Left lung (tissue), 4 donors: ENCODE measurements at regions not wholly inside any gene's neighbourhood (a gene's known extent, or its start where the extent isn't known, plus 50 kb on each side); places are given as distances from the start of the nearest gene placed in this dataset.

Experiments
- ATAC-seq: fragments of 200-7000 bp; cut with Tn5 transposase; one replicate; pipeline ENCODE4 v1.9.1; 2020; ENCODE audit warnings: moderate library complexity
- DNase-seq, 4 donors: peaks; one replicate each; pipeline ENCODE4 v3.0.0-alpha.2; 2013 to 2020
- H3K27ac ChIP-seq, 2 donors: fragments of 200-600 bp; sonication (generic) in 1 of 2; one replicate each; pipeline versions ENCODE4 v1.5.0 to v1.8.0; 2020 to 2021
- H3K27me3 ChIP-seq, 2 donors: fragments of 200-600 bp; sonication (generic) in 1 of 2; one replicate each; pipeline versions ENCODE4 v1.5.0 to v1.8.0; 2020 to 2021
- H3K36me3 ChIP-seq, 2 donors: fragments of 200-600 bp; sonication (generic) in 1 of 2; one replicate each; pipeline versions ENCODE4 v1.5.0 to v1.8.0; 2020 to 2021
- H3K4me1 ChIP-seq, 2 donors: fragments of 200-600 bp; one replicate each; pipeline ENCODE4 v1.8.0; 2021
- H3K4me3 ChIP-seq, 2 donors: fragments of 200-600 bp; sonication (generic) in 1 of 2; one replicate each; pipeline versions ENCODE4 v1.5.0 to v1.8.0; 2020 to 2021; ENCODE audit warnings: mild to moderate bottlenecking in 1 of 2
- H3K9me3 ChIP-seq, 2 donors: fragments of 200-600 bp; sonication (generic) in 1 of 2; one replicate each; pipeline versions ENCODE4 v1.5.0 to v1.8.0; 2020 to 2021
- CTCF ChIP-seq, 2 donors: fragments of 200-600 bp; sonication (generic) in 1 of 2; IDR thresholded peaks; one replicate each; pipeline versions ENCODE4 v1.5.0 to v1.8.0; 2021; ENCODE audit warnings: antibody characterized with exemption in 2 of 2
- intact Hi-C, 2 donors: fragments of 100-400 bp; cut with DNase I; formaldehyde crosslinking; loops; one replicate each; pipeline versions ENCODE4 v1.11.2 to v1.14.2; 2022
- donor health status: DM: no; HTN: yes; CAD: no.
- donor health status: DM: no; HTN: no; CAD: no.

- TF ChIP-seq CTCF (IDR thresholded peaks at IDR 0.05) = no peak
- ATAC-seq (peak; percentile 56), DNase-seq (no peak)
- no peak overlapping the region for H3K27ac ChIP-seq
- no peaks in the 10 kb centered on the region for H3K36me3 ChIP-seq
- peaks cover 0 to 35% of the 10 kb centered on the region in 2 donors for H3K4me1 ChIP-seq
- H3K4me3 ChIP-seq = no peak overlapping the region
- H3K9me3 ChIP-seq = no peaks in the 10 kb centered on the region
- intact Hi-C loops = loop anchor here in 1 of 2 donors (5.0 to 10.0 kb wide), 2 partner anchors 135 to 1008 kb away; no protein-coding TSS in a partner anchor
- H3K27me3 ChIP-seq = peaks cover 0 to 15% of the 10 kb centered on the region in 2 donors
Observed at GRCh38 chr10:28382525-28383269, 79.8 kb upstream of the MPP7 start.

- Histone ChIP-seq H3K27me3 (peaks cover 0 to 15% of the 10 kb centered on the region in 2 donors), H3K4me1 (peaks cover 0 to 25% of the 10 kb centered on the region in 2 donors), H3K9me3 (no peaks in the 10 kb centered on the region), H3K36me3 (no peaks in the 10 kb centered on the region), H3K27ac (no peak overlapping the region), H3K4me3 (no peak overlapping the region)
- intact Hi-C loops = loop anchor here in 1 of 2 donors (5.0 to 10.0 kb wide), 2 partner anchors 137 to 1010 kb away; no protein-coding TSS in a partner anchor
- TF ChIP-seq CTCF (IDR thresholded peaks at IDR 0.05) = no peak
- DNase-seq (no peak), ATAC-seq (no peak)
Observed at GRCh38 chr10:28384557-28384956, 81.7 kb upstream of the MPP7 start.

- ATAC-seq (no peak), DNase-seq (no peak)
- Histone ChIP-seq H3K4me1 (peaks cover 0 to 13% of the 10 kb centered on the region in 2 donors), H3K9me3 (no peaks in the 10 kb centered on the region), H3K27ac (no peak overlapping the region), H3K36me3 (no peaks in the 10 kb centered on the region), H3K4me3 (no peak overlapping the region), H3K27me3 (peaks cover 0 to 15% of the 10 kb centered on the region in 2 donors)
- intact Hi-C loops = loop anchor here in 1 of 2 donors (10.0 kb wide), 1 partner anchor 1011 kb away; no protein-coding TSS in a partner anchor
- no peak for TF ChIP-seq CTCF (IDR thresholded peaks at IDR 0.05)
Observed at GRCh38 chr10:28385748-28386502, 83.1 kb upstream of the MPP7 start.

- intact Hi-C loops = loop anchor here in 1 of 2 donors (10.0 kb wide), 1 partner anchor 1012 kb away; no protein-coding TSS in a partner anchor
- peaks cover 0 to 8% of the 10 kb centered on the region in 2 donors for H3K4me1 ChIP-seq
- no peak for TF ChIP-seq CTCF (IDR thresholded peaks at IDR 0.05)
- H3K4me3 ChIP-seq = no peak overlapping the region
- H3K36me3 ChIP-seq = no peaks in the 10 kb centered on the region
- ATAC-seq (no peak), DNase-seq (no peak)
- peaks cover 0 to 15% of the 10 kb centered on the region in 2 donors for H3K27me3 ChIP-seq
- no peak overlapping the region for H3K27ac ChIP-seq
- no peaks in the 10 kb centered on the region for H3K9me3 ChIP-seq
Observed at GRCh38 chr10:28386503-28386868, 83.6 kb upstream of the MPP7 start.

- Histone ChIP-seq H3K27me3 (peaks cover 0 to 14% of the 10 kb centered on the region in 2 donors), H3K9me3 (no peaks in the 10 kb centered on the region), H3K27ac (no peak overlapping the region), H3K4me3 (no peak overlapping the region), H3K36me3 (no peaks in the 10 kb centered on the region), H3K4me1 (peaks cover 0 to 1% of the 10 kb centered on the region in 2 donors)
- TF ChIP-seq CTCF (IDR thresholded peaks at IDR 0.05) = no peak
- ATAC-seq = no peak
- intact Hi-C loops = loop anchor here in 1 of 2 donors (10.0 kb wide), 1 partner anchor 1012 kb away; no protein-coding TSS in a partner anchor
- DNase-seq = no peak
Observed at GRCh38 chr10:28387140-28387539, 84.3 kb upstream of the MPP7 start.
